ENCODE measurements at regions not wholly inside any gene's neighbourhood (a gene's known extent, or its start where the extent isn't known, plus 50 kb on each side); places are given as distances from the start of the nearest gene placed in this dataset.

DNA sequence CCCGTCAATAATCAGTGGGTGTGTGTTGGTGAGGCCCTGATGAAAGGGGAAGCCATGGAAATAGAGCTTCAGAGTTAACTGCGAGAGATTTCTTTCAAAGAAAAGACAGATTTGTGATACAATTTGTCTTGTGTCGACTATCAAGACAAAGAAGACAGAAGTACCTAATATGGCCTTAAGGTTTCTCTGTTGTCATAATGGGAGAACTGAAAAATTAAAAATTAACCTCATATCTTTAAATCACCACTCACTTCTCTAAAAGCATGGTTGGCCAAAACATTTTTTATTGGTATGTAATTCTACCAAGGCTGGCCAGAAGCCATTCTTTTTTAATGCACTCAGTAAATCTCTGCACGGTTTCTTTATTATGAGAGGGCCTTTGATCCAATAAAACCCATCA, 282.9 kb upstream of the WWC1 start:
- H3K36me3 ChIP-seq (ENCODE audit: insufficient read depth, low read length) = no peaks in the 10 kb centered on the region
- H2AFZ ChIP-seq (ENCODE audit: low read length) = no peak overlapping the region
- H3K4me3 ChIP-seq (ENCODE audit: low read depth, low read length, poor library complexity, severe bottlenecking) = no peak overlapping the region
- no peak overlapping the region for H3K9ac ChIP-seq (ENCODE audit: low read length)
- H3K79me2 ChIP-seq (ENCODE audit: insufficient read depth, low read length) = no peaks in the 10 kb centered on the region
- H3K4me2 ChIP-seq (ENCODE audit: low read length) = no peak overlapping the region
- H3K27ac ChIP-seq (ENCODE audit: low read depth, low read length, poor library complexity, severe bottlenecking) = no peak overlapping the region
- H3K9me3 ChIP-seq (ENCODE audit: low read length) = no peaks in the 10 kb centered on the region
- H3K27me3 ChIP-seq (ENCODE audit: insufficient read depth, low read length) = no peaks in the 10 kb centered on the region; the same call in 1 of the 2 replicates
- no peaks in the 10 kb centered on the region for H3K4me1 ChIP-seq (ENCODE audit: insufficient read depth, low read length, severe bottlenecking)
- no peaks in the 10 kb centered on the region for H3K9me2 ChIP-seq (ENCODE audit: low read depth, low read length)
- no peaks in the 10 kb centered on the region for H3F3A ChIP-seq (ENCODE audit: insufficient read depth, low read length)
- no peak for TF ChIP-seq EZH2 (IDR thresholded peaks at IDR 0.05; ENCODE audit: borderline replicate concordance, low read length)
- TF ChIP-seq, protein P1, sequence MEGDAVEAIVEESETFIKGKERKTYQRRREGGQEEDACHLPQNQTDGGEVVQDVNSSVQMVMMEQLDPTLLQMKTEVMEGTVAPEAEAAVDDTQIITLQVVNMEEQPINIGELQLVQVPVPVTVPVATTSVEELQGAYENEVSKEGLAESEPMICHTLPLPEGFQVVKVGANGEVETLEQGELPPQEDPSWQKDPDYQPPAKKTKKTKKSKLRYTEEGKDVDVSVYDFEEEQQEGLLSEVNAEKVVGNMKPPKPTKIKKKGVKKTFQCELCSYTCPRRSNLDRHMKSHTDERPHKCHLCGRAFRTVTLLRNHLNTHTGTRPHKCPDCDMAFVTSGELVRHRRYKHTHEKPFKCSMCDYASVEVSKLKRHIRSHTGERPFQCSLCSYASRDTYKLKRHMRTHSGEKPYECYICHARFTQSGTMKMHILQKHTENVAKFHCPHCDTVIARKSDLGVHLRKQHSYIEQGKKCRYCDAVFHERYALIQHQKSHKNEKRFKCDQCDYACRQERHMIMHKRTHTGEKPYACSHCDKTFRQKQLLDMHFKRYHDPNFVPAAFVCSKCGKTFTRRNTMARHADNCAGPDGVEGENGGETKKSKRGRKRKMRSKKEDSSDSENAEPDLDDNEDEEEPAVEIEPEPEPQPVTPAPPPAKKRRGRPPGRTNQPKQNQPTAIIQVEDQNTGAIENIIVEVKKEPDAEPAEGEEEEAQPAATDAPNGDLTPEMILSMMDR (IDR thresholded peaks at IDR 0.05; ENCODE audit: low read length) = no peak
- no peaks in the 10 kb centered on the region for H4K20me1 ChIP-seq (ENCODE audit: insufficient read depth, low read length)

DNA sequence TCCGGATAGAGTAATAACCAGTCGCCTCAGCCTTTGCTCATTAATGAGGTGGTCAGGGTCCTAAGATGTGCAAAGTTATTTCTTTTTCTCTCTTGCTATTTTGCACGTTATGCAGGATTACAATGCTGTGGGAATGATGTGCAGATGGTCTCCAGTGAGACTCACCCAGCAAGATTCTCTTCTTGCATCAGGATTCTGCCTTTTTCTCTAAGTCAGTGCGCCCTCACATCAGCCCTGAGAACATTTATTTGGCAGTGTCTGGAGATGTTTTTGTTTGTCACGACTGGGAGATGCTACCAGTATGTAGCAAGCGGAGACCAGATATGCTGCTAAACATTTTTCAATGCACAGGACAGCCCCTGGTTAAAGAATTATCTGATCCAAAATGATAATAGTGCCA, 280.3 kb upstream of the WWC1 start:
- Histone ChIP-seq H3K9me2 (ENCODE audit: low read depth, low read length) (no peaks in the 10 kb centered on the region), H3K4me1 (ENCODE audit: insufficient read depth, low read length, severe bottlenecking) (no peaks in the 10 kb centered on the region), H3K4me3 (ENCODE audit: low read depth, low read length, poor library complexity, severe bottlenecking) (no peak overlapping the region), H2AFZ (ENCODE audit: low read length) (no peak overlapping the region), H3K27me3 (ENCODE audit: insufficient read depth, low read length) (no peaks in the 10 kb centered on the region; the same call in 1 of the 2 replicates), H3F3A (ENCODE audit: insufficient read depth, low read length) (no peaks in the 10 kb centered on the region), H3K27ac (ENCODE audit: low read depth, low read length, poor library complexity, severe bottlenecking) (no peak overlapping the region), H3K36me3 (ENCODE audit: insufficient read depth, low read length) (no peaks in the 10 kb centered on the region), H3K9me3 (ENCODE audit: low read length) (no peaks in the 10 kb centered on the region), H4K20me1 (ENCODE audit: insufficient read depth, low read length) (no peaks in the 10 kb centered on the region), H3K79me2 (ENCODE audit: insufficient read depth, low read length) (no peaks in the 10 kb centered on the region), H3K9ac (ENCODE audit: low read length) (no peak overlapping the region), H3K4me2 (ENCODE audit: low read length) (no peak overlapping the region)
- TF ChIP-seq EZH2 (IDR thresholded peaks at IDR 0.05; ENCODE audit: borderline replicate concordance, low read length) = no peak
- TF ChIP-seq, protein P1 (IDR thresholded peaks at IDR 0.05; ENCODE audit: low read length) = no peak

DNA sequence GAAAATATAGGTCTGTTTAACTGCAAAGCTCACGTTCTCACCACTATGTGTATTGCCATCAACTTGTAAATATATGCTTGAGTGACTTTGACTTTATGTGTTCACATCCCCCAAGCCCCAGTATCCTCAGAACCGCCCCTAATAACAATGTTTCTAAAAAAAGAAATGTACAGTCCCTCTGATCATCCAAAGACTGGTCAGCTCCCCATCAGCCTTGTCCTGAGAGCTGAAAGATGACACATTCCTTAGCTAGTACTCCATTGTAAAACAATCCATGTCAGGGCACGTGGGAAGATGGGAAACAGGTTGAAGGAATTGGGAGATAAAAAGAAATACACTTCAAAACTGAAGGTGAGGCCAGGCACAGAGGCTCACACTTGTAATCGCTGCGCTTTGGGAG, 279.4 kb upstream of the WWC1 start:
- no peak overlapping the region for H3K4me3 ChIP-seq (ENCODE audit: low read depth, low read length, poor library complexity, severe bottlenecking)
- H3K27ac ChIP-seq (ENCODE audit: low read depth, low read length, poor library complexity, severe bottlenecking) = no peak overlapping the region
- H3K27me3 ChIP-seq (ENCODE audit: insufficient read depth, low read length) = no peaks in the 10 kb centered on the region; the same call in 1 of the 2 replicates
- no peaks in the 10 kb centered on the region for H3F3A ChIP-seq (ENCODE audit: insufficient read depth, low read length)
- H3K9me2 ChIP-seq (ENCODE audit: low read depth, low read length) = no peaks in the 10 kb centered on the region
- H3K79me2 ChIP-seq (ENCODE audit: insufficient read depth, low read length) = no peaks in the 10 kb centered on the region
- no peak for TF ChIP-seq EZH2 (IDR thresholded peaks at IDR 0.05; ENCODE audit: borderline replicate concordance, low read length)
- TF ChIP-seq, protein P1 (IDR thresholded peaks at IDR 0.05; ENCODE audit: low read length) = no peak
- H3K36me3 ChIP-seq (ENCODE audit: insufficient read depth, low read length) = no peaks in the 10 kb centered on the region
- no peaks in the 10 kb centered on the region for H3K4me1 ChIP-seq (ENCODE audit: insufficient read depth, low read length, severe bottlenecking)
- no peak overlapping the region for H2AFZ ChIP-seq (ENCODE audit: low read length)
- no peaks in the 10 kb centered on the region for H4K20me1 ChIP-seq (ENCODE audit: insufficient read depth, low read length)
- no peaks in the 10 kb centered on the region for H3K9me3 ChIP-seq (ENCODE audit: low read length)
- H3K9ac ChIP-seq (ENCODE audit: low read length) = no peak overlapping the region
- no peak overlapping the region for H3K4me2 ChIP-seq (ENCODE audit: low read length)
